Type B pancreatic cell (in vitro differentiated cells): ENCODE measurements at regions not wholly inside any gene's neighbourhood (a gene's known extent, or its start where the extent isn't known, plus 50 kb on each side); places are given as distances from the start of the nearest gene placed in this dataset.

Experiments used
- DNase-seq: peaks from one replicate; pipeline ENCODE4 v3.0.0; 2021; ENCODE audit warnings: mixed read lengths; ENCODE audit not compliant: unreplicated experiment; ENCODE audit errors: extremely low spot score
- H3K27ac Mint-ChIP-seq: 2 replicates; pipeline ENCODE4 v1.8.0; 2021; ENCODE audit warnings: mild to moderate bottlenecking, mixed read lengths
- H3K27me3 Mint-ChIP-seq: 2 replicates; pipeline ENCODE4 v1.8.0; 2021; ENCODE audit warnings: mixed read lengths
- H3K36me3 Mint-ChIP-seq: 2 replicates; pipeline ENCODE4 v1.8.0; 2021; ENCODE audit warnings: mixed read lengths
- H3K4me1 Mint-ChIP-seq: one replicate; pipeline ENCODE4 v1.8.0; 2021; ENCODE audit warnings: mixed read lengths; ENCODE audit not compliant: unreplicated experiment
- H3K4me3 Mint-ChIP-seq: 2 replicates; pipeline ENCODE4 v1.8.0; 2021; ENCODE audit warnings: mild to moderate bottlenecking, mixed read lengths
- H3K9me3 Mint-ChIP-seq: 2 replicates; pipeline ENCODE4 v1.8.0; 2021; ENCODE audit warnings: mixed read lengths
- TF ChIP-seq, protein P1 (sequence below): fragments of 200-600 bp; sonication (generic); conservative IDR thresholded peaks from 2 replicates; pipeline ENCODE4 v1.5.0; 2021; ENCODE audit warnings: antibody characterized with exemption, mild to moderate bottlenecking

DNA sequence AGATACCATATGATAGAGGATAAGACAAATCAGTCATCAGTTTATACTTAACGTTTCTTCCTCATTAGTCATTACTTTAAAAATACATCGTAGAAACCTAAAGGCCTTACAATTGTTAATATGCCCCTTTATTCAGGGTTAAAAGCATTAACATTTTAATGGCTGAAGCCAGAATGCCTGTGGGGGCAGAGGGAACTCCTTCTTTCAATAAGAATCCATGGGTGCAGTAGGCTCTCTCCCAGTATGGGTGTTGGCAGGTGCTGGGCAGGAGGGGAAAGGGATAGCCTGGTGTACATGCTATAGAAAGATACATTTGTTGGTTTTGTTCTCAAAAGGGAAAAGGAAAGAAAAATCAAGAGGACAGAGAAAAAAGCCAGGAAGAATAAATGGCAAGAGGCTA lies 1035.7 kb upstream of the POU3F3 start:
- no peak for DNase-seq
- Mint-ChIP-seq H3K27me3 (peaks cover 3% of the 10 kb centered on the region), H3K4me1 (no peaks in the 10 kb centered on the region), H3K9me3 (no peaks in the 10 kb centered on the region), H3K4me3 (no peak overlapping the region), H3K36me3 (no peaks in the 10 kb centered on the region), H3K27ac (no peak overlapping the region)
- TF ChIP-seq, protein P1, sequence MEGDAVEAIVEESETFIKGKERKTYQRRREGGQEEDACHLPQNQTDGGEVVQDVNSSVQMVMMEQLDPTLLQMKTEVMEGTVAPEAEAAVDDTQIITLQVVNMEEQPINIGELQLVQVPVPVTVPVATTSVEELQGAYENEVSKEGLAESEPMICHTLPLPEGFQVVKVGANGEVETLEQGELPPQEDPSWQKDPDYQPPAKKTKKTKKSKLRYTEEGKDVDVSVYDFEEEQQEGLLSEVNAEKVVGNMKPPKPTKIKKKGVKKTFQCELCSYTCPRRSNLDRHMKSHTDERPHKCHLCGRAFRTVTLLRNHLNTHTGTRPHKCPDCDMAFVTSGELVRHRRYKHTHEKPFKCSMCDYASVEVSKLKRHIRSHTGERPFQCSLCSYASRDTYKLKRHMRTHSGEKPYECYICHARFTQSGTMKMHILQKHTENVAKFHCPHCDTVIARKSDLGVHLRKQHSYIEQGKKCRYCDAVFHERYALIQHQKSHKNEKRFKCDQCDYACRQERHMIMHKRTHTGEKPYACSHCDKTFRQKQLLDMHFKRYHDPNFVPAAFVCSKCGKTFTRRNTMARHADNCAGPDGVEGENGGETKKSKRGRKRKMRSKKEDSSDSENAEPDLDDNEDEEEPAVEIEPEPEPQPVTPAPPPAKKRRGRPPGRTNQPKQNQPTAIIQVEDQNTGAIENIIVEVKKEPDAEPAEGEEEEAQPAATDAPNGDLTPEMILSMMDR: no peak

DNA sequence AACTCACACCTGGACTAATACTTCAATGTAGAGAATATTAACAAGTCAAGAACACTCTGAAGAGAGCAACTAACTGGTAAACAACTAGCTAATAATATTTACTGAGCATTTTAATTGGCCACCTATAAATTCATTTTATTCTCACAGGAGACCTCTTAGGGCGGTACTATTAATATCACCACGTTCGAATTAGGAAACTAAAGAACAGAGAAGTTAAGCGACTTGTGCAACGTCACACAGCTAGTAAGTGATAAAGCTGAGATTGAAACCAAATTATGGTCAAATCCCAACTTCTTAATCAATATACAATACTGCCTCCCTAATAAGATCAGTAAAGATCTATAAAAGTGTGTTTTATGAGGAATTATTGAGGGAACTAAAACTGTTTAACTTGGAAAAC lies 1034.3 kb upstream of the POU3F3 start:
- TF ChIP-seq, protein P1: no peak
- no peak overlapping the region for H3K4me3 Mint-ChIP-seq
- no peak overlapping the region for H3K27ac Mint-ChIP-seq
- no peaks in the 10 kb centered on the region for H3K36me3 Mint-ChIP-seq
- H3K4me1 Mint-ChIP-seq: no peaks in the 10 kb centered on the region
- DNase-seq: no peak
- H3K27me3 Mint-ChIP-seq: peaks cover 3% of the 10 kb centered on the region
- no peaks in the 10 kb centered on the region for H3K9me3 Mint-ChIP-seq

GRCh38 chr2:103823847-103824246 lies 1030.1 kb upstream of the POU3F3 start:
- TF ChIP-seq, protein P1: no peak
- Mint-ChIP-seq H3K27me3 (peaks cover 3% of the 10 kb centered on the region), H3K36me3 (no peaks in the 10 kb centered on the region), H3K9me3 (peaks cover 8% of the 10 kb centered on the region), H3K27ac (no peak overlapping the region), H3K4me3 (no peak overlapping the region), H3K4me1 (no peaks in the 10 kb centered on the region)
- no peak for DNase-seq

GRCh38 chr2:103847276-103847675 lies 1006.6 kb upstream of the POU3F3 start:
- Mint-ChIP-seq H3K4me1 (no peaks in the 10 kb centered on the region), H3K36me3 (no peaks in the 10 kb centered on the region), H3K27ac (no peak overlapping the region), H3K27me3 (no peaks in the 10 kb centered on the region), H3K9me3 (no peaks in the 10 kb centered on the region), H3K4me3 (no peak overlapping the region)
- TF ChIP-seq, protein P1: no peak
- DNase-seq: no peak

DNA sequence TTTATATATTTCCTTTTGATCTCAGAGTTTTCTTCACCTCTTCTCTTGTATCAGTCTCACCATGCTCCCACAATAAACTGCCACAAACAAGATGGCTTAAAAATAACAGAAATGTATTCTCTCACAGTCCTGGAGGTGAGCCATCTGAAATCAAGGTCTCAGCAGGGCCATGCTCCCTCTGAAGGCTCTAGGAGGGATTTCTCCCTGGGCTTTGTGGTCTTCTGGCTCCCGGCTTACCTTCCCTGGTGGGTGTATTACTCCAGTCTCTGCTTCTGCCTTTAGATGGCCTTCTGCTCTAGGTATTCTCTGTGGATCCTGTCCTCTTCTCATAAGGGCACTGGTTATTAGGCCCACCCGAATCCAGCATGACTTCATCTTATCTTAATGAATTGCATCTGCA lies 994.7 kb upstream of the POU3F3 start:
- Mint-ChIP-seq H3K4me3 (no peak overlapping the region), H3K36me3 (no peaks in the 10 kb centered on the region), H3K9me3 (no peaks in the 10 kb centered on the region), H3K27me3 (no peaks in the 10 kb centered on the region), H3K27ac (no peak overlapping the region), H3K4me1 (no peaks in the 10 kb centered on the region)
- no peak for DNase-seq
- TF ChIP-seq, protein P1: no peak

DNA sequence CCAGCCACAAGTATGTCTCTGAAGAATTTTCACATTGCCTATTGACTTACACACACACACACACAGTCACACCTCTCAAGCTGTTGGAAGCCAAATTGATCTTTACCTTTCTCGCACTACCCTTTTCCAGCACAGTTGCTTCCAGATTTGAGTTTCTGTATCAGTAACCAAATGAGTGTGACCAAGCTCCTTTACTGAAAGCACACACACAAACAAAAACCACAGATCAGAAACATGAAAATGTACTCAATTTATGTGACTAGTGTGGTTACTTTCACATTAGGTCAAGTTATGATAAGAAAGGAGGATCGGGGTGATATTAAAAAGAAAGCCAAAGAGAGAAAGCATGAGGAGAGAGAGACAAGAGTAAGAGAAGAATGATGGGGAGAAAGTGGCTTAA lies 993.9 kb upstream of the POU3F3 start:
- no peak overlapping the region for H3K4me3 Mint-ChIP-seq
- no peaks in the 10 kb centered on the region for H3K36me3 Mint-ChIP-seq
- DNase-seq: no peak
- H3K27me3 Mint-ChIP-seq: no peaks in the 10 kb centered on the region
- H3K9me3 Mint-ChIP-seq: no peaks in the 10 kb centered on the region
- no peaks in the 10 kb centered on the region for H3K4me1 Mint-ChIP-seq
- TF ChIP-seq, protein P1: no peak
- no peak overlapping the region for H3K27ac Mint-ChIP-seq
